HepG2 (cell line): ENCODE measurements at regions not wholly inside any gene's neighbourhood (a gene's known extent, or its start where the extent isn't known, plus 50 kb on each side); places are given as distances from the start of the nearest gene placed in this dataset.

Experiments
- ATAC-seq: fragments of 200-7000 bp; cut with Tn5 transposase; 3 replicates; pipeline ENCODE4 v1.9.1; 2020; ENCODE audit warnings: mild to moderate bottlenecking, moderate library complexity
- BruUV-seq: library from RNA; stranded (reverse); fragments of 400-500 nt; replicated peaks from 2 replicates; lab custom pipeline; 2021; lab: Mats Ljungman, UMichigan
- CTCF ChIA-PET: fragments of 300-600 bp; formaldehyde crosslinking; extraction: SDS; loops from one replicate; lab custom pipeline; 2021; ENCODE audit warnings: low total read pairs, inconsistent platforms, low intra/inter-chr PET ratio; lab: Yijun Ruan, JAX
- POLR2A ChIA-PET: fragments of 350-600 bp; sonication (Branson Sonifier 250); formaldehyde crosslinking; loops from one replicate; lab custom pipeline; 2020; ENCODE audit warnings: antibody characterized with exemption, inconsistent platforms; lab: Yijun Ruan, JAX
- DNase-seq: peaks from one replicate; pipeline ENCODE4 v3.0.0-alpha.2; 2015; ENCODE audit warnings: low spot score
- FAIRE-seq: peaks from 3 replicates; lab custom pipeline; 2011; peaks lifted over from hg19 to GRCh38; lab: Jason Lieb, UNC
- H2AFZ ChIP-seq: one replicate; pipeline ENCODE4 v1.6.1; 2011; ENCODE audit warnings: low read length, inconsistent platforms
- H3K27ac ChIP-seq: fragments of 300-600 bp; 3 replicates; pipeline ENCODE4 v1.8.0; 2011; ENCODE audit warnings: mixed run types, mild to moderate bottlenecking, mixed read lengths, low read length, inconsistent platforms; ENCODE audit not compliant: insufficient read depth; ENCODE audit errors: extremely low read length
- H3K27me3 ChIP-seq, 2 experiments: fragments of 200-600 bp in 1 of 2; 2 replicates in 1 of 2; 3 replicates in 1 of 2; pipeline versions ENCODE4 v1.6.0 to v1.8.0; 2011; ENCODE audit warnings: low read length in 2 of 2, mild to moderate bottlenecking in 2 of 2, moderate library complexity in 2 of 2, inconsistent platforms in 1 of 2; ENCODE audit not compliant: insufficient read depth in 2 of 2, control insufficient read depth in 1 of 2
- H3K36me3 ChIP-seq, 2 experiments: fragments of 200-600 bp in 1 of 2; replicated peaks in 1 of 2; 2 replicates in 1 of 2; 3 replicates in 1 of 2; pipeline versions ENCODE4 v1.5.1 to v1.8.0; 2011; ENCODE audit warnings: low read length in 2 of 2, inconsistent platforms in 1 of 2; ENCODE audit not compliant: insufficient read depth in 2 of 2, control insufficient read depth in 1 of 2
- H3K4me1 ChIP-seq: 2 replicates; pipeline ENCODE4 v1.5.1; 2012; ENCODE audit warnings: low read length, inconsistent platforms; ENCODE audit not compliant: insufficient read depth
- H3K4me2 ChIP-seq: 2 replicates; pipeline ENCODE4 v1.6.0; 2011; ENCODE audit warnings: low read depth, low read length, inconsistent platforms
- H3K4me3 ChIP-seq, 3 experiments: fragments of 200-600 bp in 1 of 3; sonication (generic), shearing (Covaris generic) in 1 of 3; replicated peaks in 1 of 3; 2 replicates each; pipeline ENCODE4 v1.5.1; 2011 to 2016; ENCODE audit warnings: low read length in 3 of 3, inconsistent platforms in 2 of 3, low read depth in 2 of 3, mild to moderate bottlenecking in 2 of 3, control low read depth in 1 of 3, mixed read lengths in 1 of 3; ENCODE audit not compliant: insufficient read depth in 1 of 3
- H3K79me2 ChIP-seq: one replicate; pipeline ENCODE4 v1.6.1; 2011; ENCODE audit warnings: low read length, inconsistent platforms; ENCODE audit not compliant: insufficient read depth
- H3K9ac ChIP-seq: 2 replicates; pipeline ENCODE4 v1.6.0; 2011; ENCODE audit warnings: mild to moderate bottlenecking, low read depth, low read length, inconsistent platforms; ENCODE audit not compliant: insufficient read depth
- H3K9me3 ChIP-seq: 2 replicates; pipeline ENCODE4 v1.5.1; 2012; ENCODE audit warnings: mild to moderate bottlenecking, low read length
- H4K20me1 ChIP-seq: 2 replicates; pipeline ENCODE4 v1.6.0; 2011; ENCODE audit warnings: inconsistent platforms, mild to moderate bottlenecking, low read length, moderate library complexity; ENCODE audit not compliant: insufficient read depth
- ATAD3A ChIP-seq: sonication (generic); formaldehyde crosslinking; IDR thresholded peaks from 2 replicates; pipeline ENCODE4 v1.4.0; 2020; ENCODE audit warnings: missing genetic modification reagents
- CBX2 ChIP-seq, 2 experiments: fragments of 200-600 bp in 1 of 2; sonication (generic); formaldehyde crosslinking in 1 of 2; IDR thresholded peaks; 2 replicates each; pipeline versions ENCODE4 v1.7.0 to v1.8.1; 2018 to 2022; ENCODE audit warnings: low read depth in 2 of 2, low read length in 1 of 2, mild to moderate bottlenecking in 1 of 2, missing genetic modification reagents in 1 of 2
- ETV6 ChIP-seq: sonication (generic); formaldehyde crosslinking; conservative IDR thresholded peaks from 2 replicates; pipeline ENCODE4 v1.4.0; 2020; ENCODE audit warnings: missing genetic modification reagents
- GLI4 ChIP-seq: sonication (generic); formaldehyde crosslinking; IDR thresholded peaks from 2 replicates; pipeline ENCODE4 v1.5.1; 2020; ENCODE audit warnings: missing genetic modification reagents, mild to moderate bottlenecking, moderate library complexity, borderline replicate concordance
- PCBP1 ChIP-seq: fragments of 200-400 bp; formaldehyde crosslinking; IDR thresholded peaks from 2 replicates; pipeline ENCODE4 v1.6.1; 2017; ENCODE audit warnings: mild to moderate bottlenecking, low read depth, low read length, borderline replicate concordance
- POLR2AphosphoS5 ChIP-seq: IDR thresholded peaks from 2 replicates; pipeline ENCODE4 v1.6.1; 2012; ENCODE audit warnings: low read depth, low read length
- RXRB ChIP-seq: IDR thresholded peaks from 2 replicates; pipeline ENCODE4 v1.6.1; 2016; ENCODE audit warnings: borderline replicate concordance, missing genetic modification reagents, missing compliant biosample characterization
- SAP130 ChIP-seq: IDR thresholded peaks from 2 replicates; pipeline ENCODE4 v1.6.1; 2016; ENCODE audit warnings: low read depth
- ZBTB34 ChIP-seq: sonication (generic); formaldehyde crosslinking; IDR thresholded peaks from 2 replicates; pipeline ENCODE4 v1.8.0; 2022; ENCODE audit warnings: mild to moderate bottlenecking, missing genetic modification reagents
- ZNF10 ChIP-seq: sonication (generic); formaldehyde crosslinking; IDR thresholded peaks from 2 replicates; pipeline ENCODE4 v1.4.0; 2020; ENCODE audit warnings: mild to moderate bottlenecking, low read depth, missing genetic modification reagents, borderline replicate concordance
- ZNF101 ChIP-seq: sonication (generic); formaldehyde crosslinking; IDR thresholded peaks from 2 replicates; pipeline ENCODE4 v1.4.0; 2020; ENCODE audit warnings: mild to moderate bottlenecking, low read depth, missing genetic modification reagents, borderline replicate concordance
- ZNF20 ChIP-seq: sonication (generic); formaldehyde crosslinking; IDR thresholded peaks from 2 replicates; pipeline ENCODE4 v1.4.0; 2020; ENCODE audit warnings: mild to moderate bottlenecking, moderate library complexity, missing genetic modification reagents
- ZNF253 ChIP-seq: sonication (generic); formaldehyde crosslinking; IDR thresholded peaks from 2 replicates; pipeline ENCODE4 v1.8.0; 2022; ENCODE audit warnings: mild to moderate bottlenecking, missing genetic modification reagents, borderline replicate concordance
- ZNF558 ChIP-seq: sonication (generic); formaldehyde crosslinking; IDR thresholded peaks from 2 replicates; pipeline ENCODE4 v1.9.0; 2022; ENCODE audit warnings: mild to moderate bottlenecking, missing genetic modification reagents, borderline replicate concordance
- ZNF644 ChIP-seq: IDR thresholded peaks from 2 replicates; pipeline ENCODE4 v1.6.1; 2016; ENCODE audit warnings: low read depth
- WGBS: methylation state at CpG from one replicate; pipeline ENCODE4 v1.1.6; 2017; ENCODE audit warnings: low lambda C conversion rate; 5-methylcytosine and 5-hydroxymethylcytosine counted together
- in situ Hi-C: cut with HindIII; loops from 2 replicates; pipeline ENCODE4 v1.10.0; 2017; ENCODE audit warnings: low pct_unique_long_range_greater_than_20kb; ENCODE audit not compliant: extremely low pct_ligation_motif_present
- intact Hi-C: fragments of 100-400 bp; cut with micrococcal nuclease; formaldehyde crosslinking; loops from one replicate; pipeline ENCODE4 v1.10.0; 2022; ENCODE audit not compliant: unreplicated experiment
- TF ChIP-seq, protein P1 (sequence below): sonication (generic); formaldehyde crosslinking; conservative IDR thresholded peaks from 2 replicates; pipeline ENCODE4 v1.4.0; 2020; ENCODE audit warnings: missing genetic modification reagents

- ATAC-seq, result no peak
- H4K20me1 ChIP-seq, result no peaks in the 10 kb centered on the region
- intact Hi-C loops, result no loop called here
- no peak for FAIRE-seq
- DNase-seq, result no peak
- no peak overlapping the region for H3K4me3 ChIP-seq
- ChIA-PET CTCF (no interaction called here), POLR2A (no interaction called here)
- no peak overlapping the region for H3K9ac ChIP-seq
- no peak overlapping the region for H2AFZ ChIP-seq
- WGBS, result 0% methylated on average over 8 of the region's 8 CpGs
- H3K27ac ChIP-seq, result no peak overlapping the region
- no peaks in the 10 kb centered on the region for H3K4me1 ChIP-seq
- H3K9me3 ChIP-seq, result peaks cover 76% of the 10 kb centered on the region
- H3K79me2 ChIP-seq, result no peaks in the 10 kb centered on the region
- no peaks in the 10 kb centered on the region for H3K27me3 ChIP-seq
- no TSS peak for BruUV-seq
- TF ChIP-seq ZNF558 (CRISPR knock-in tag) (no peak), ETV6 (no peak), ZNF644 (CRISPR knock-in tag) (no peak), SAP130 (CRISPR knock-in tag) (no peak), ZBTB34 (CRISPR knock-in tag) (no peak)
- in situ Hi-C loops, result no loop called here
- H3K4me2 ChIP-seq, result no peak overlapping the region
- no peaks in the 10 kb centered on the region for H3K36me3 ChIP-seq
Observed at GRCh38 chr5:4275232-4275631, 679.6 kb downstream of the IRX1 start.

GRCh38 chr5:4294878-4295277 is 699.2 kb downstream of the IRX1 start:
- FAIRE-seq (no peak), DNase-seq (no peak), ATAC-seq (no peak)
- intact Hi-C loops, result no loop called here
- no peak overlapping the region for H3K9ac ChIP-seq
- no peak overlapping the region for H3K27ac ChIP-seq
- H3K4me2 ChIP-seq, result no peak overlapping the region
- BruUV-seq, result no TSS peak
- no peaks in the 10 kb centered on the region for H3K4me1 ChIP-seq
- ChIA-PET POLR2A (no interaction called here), CTCF (no interaction called here)
- H2AFZ ChIP-seq, result no peak overlapping the region
- H4K20me1 ChIP-seq, result no peaks in the 10 kb centered on the region
- in situ Hi-C loops, result no loop called here
- 21% methylated on average over 9 of the region's 9 CpGs for WGBS
- no peaks in the 10 kb centered on the region for H3K36me3 ChIP-seq
- no peaks in the 10 kb centered on the region for H3K79me2 ChIP-seq
- no peaks in the 10 kb centered on the region for H3K27me3 ChIP-seq
- H3K9me3 ChIP-seq, result peaks cover 81% of the 10 kb centered on the region
- no peak overlapping the region for H3K4me3 ChIP-seq
- TF ChIP-seq ZNF20 (CRISPR knock-in tag) (no peak), ZNF101 (CRISPR knock-in tag) (no peak), ZNF10 (CRISPR knock-in tag) (no peak), CBX2 (IDR thresholded peaks at IDR 0.05; ENCODE audit: low read depth, low read length) (no peak), CBX2 (CRISPR knock-in tag; IDR thresholded peaks at IDR 0.05; ENCODE audit: low read depth) (no peak), RXRB (CRISPR knock-in tag) (no peak), ATAD3A (CRISPR knock-in tag) (no peak), GLI4 (CRISPR knock-in tag) (no peak), POLR2AphosphoS5 (no peak), ZNF253 (CRISPR knock-in tag) (no peak), PCBP1 (no peak)
- TF ChIP-seq, protein P1, sequence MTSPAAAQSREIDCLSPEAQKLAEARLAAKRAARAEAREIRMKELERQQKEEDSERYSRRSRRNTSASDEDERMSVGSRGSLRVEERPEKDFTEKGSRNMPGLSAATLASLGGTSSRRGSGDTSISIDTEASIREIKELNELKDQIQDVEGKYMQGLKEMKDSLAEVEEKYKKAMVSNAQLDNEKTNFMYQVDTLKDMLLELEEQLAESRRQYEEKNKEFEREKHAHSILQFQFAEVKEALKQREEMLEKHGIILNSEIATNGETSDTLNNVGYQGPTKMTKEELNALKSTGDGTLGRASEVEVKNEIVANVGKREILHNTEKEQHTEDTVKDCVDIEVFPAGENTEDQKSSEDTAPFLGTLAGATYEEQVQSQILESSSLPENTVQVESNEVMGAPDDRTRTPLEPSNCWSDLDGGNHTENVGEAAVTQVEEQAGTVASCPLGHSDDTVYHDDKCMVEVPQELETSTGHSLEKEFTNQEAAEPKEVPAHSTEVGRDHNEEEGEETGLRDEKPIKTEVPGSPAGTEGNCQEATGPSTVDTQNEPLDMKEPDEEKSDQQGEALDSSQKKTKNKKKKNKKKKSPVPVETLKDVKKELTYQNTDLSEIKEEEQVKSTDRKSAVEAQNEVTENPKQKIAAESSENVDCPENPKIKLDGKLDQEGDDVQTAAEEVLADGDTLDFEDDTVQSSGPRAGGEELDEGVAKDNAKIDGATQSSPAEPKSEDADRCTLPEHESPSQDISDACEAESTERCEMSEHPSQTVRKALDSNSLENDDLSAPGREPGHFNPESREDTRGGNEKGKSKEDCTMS (CRISPR knock-in tag), result no peak
